ENCODE measurements at regions not wholly inside any gene's neighbourhood (a gene's known extent, or its start where the extent isn't known, plus 50 kb on each side); places are given as distances from the start of the nearest gene placed in this dataset.

GRCh38 chr12:68478516-68479260 is 132.0 kb upstream of the RAP1B start:
- TF ChIP-seq ZNF292 (tag by site-specific recombination; IDR thresholded peaks at IDR 0.05; ENCODE audit: borderline replicate concordance, low read depth) (no peak), ZNF416 (tag by site-specific recombination; IDR thresholded peaks at IDR 0.05) (no peak), ZNF394 (tag by site-specific recombination; IDR thresholded peaks at IDR 0.05; ENCODE audit: borderline replicate concordance) (no peak), ZNF10 (tag by site-specific recombination; IDR thresholded peaks at IDR 0.05) (no peak), HOXD13 (CRISPR knock-in tag; IDR thresholded peaks at IDR 0.05; ENCODE audit: borderline replicate concordance) (no peak)
- TF ChIP-seq, protein P1, sequence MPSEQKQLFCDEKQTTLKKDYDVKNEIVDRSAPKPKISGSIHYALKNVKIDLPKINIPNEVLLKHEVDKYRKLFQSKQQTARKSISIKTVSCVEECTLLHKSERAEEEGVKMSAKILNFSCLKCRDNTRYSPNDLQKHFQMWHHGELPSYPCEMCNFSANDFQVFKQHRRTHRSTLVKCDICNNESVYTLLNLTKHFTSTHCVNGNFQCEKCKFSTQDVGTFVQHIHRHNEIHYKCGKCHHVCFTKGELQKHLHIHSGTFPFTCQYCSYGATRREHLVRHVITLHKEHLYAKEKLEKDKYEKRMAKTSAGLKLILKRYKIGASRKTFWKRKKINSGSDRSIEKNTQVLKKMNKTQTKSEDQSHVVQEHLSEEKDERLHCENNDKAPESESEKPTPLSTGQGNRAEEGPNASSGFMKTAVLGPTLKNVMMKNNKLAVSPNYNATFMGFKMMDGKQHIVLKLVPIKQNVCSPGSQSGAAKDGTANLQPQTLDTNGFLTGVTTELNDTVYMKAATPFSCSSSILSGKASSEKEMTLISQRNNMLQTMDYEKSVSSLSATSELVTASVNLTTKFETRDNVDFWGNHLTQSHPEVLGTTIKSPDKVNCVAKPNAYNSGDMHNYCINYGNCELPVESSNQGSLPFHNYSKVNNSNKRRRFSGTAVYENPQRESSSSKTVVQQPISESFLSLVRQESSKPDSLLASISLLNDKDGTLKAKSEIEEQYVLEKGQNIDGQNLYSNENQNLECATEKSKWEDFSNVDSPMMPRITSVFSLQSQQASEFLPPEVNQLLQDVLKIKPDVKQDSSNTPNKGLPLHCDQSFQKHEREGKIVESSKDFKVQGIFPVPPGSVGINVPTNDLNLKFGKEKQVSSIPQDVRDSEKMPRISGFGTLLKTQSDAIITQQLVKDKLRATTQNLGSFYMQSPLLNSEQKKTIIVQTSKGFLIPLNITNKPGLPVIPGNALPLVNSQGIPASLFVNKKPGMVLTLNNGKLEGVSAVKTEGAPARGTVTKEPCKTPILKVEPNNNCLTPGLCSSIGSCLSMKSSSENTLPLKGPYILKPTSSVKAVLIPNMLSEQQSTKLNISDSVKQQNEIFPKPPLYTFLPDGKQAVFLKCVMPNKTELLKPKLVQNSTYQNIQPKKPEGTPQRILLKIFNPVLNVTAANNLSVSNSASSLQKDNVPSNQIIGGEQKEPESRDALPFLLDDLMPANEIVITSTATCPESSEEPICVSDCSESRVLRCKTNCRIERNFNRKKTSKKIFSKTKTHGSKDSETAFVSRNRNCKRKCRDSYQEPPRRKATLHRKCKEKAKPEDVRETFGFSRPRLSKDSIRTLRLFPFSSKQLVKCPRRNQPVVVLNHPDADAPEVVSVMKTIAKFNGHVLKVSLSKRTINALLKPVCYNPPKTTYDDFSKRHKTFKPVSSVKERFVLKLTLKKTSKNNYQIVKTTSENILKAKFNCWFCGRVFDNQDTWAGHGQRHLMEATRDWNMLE (tag by site-specific recombination; conservative IDR thresholded peaks at IDR 0.05; ENCODE audit: low read depth), result no peak
- TF ChIP-seq, protein P2, sequence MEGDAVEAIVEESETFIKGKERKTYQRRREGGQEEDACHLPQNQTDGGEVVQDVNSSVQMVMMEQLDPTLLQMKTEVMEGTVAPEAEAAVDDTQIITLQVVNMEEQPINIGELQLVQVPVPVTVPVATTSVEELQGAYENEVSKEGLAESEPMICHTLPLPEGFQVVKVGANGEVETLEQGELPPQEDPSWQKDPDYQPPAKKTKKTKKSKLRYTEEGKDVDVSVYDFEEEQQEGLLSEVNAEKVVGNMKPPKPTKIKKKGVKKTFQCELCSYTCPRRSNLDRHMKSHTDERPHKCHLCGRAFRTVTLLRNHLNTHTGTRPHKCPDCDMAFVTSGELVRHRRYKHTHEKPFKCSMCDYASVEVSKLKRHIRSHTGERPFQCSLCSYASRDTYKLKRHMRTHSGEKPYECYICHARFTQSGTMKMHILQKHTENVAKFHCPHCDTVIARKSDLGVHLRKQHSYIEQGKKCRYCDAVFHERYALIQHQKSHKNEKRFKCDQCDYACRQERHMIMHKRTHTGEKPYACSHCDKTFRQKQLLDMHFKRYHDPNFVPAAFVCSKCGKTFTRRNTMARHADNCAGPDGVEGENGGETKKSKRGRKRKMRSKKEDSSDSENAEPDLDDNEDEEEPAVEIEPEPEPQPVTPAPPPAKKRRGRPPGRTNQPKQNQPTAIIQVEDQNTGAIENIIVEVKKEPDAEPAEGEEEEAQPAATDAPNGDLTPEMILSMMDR (tag by site-specific recombination; IDR thresholded peaks at IDR 0.05), result no peak
- TF ChIP-seq, protein P3, sequence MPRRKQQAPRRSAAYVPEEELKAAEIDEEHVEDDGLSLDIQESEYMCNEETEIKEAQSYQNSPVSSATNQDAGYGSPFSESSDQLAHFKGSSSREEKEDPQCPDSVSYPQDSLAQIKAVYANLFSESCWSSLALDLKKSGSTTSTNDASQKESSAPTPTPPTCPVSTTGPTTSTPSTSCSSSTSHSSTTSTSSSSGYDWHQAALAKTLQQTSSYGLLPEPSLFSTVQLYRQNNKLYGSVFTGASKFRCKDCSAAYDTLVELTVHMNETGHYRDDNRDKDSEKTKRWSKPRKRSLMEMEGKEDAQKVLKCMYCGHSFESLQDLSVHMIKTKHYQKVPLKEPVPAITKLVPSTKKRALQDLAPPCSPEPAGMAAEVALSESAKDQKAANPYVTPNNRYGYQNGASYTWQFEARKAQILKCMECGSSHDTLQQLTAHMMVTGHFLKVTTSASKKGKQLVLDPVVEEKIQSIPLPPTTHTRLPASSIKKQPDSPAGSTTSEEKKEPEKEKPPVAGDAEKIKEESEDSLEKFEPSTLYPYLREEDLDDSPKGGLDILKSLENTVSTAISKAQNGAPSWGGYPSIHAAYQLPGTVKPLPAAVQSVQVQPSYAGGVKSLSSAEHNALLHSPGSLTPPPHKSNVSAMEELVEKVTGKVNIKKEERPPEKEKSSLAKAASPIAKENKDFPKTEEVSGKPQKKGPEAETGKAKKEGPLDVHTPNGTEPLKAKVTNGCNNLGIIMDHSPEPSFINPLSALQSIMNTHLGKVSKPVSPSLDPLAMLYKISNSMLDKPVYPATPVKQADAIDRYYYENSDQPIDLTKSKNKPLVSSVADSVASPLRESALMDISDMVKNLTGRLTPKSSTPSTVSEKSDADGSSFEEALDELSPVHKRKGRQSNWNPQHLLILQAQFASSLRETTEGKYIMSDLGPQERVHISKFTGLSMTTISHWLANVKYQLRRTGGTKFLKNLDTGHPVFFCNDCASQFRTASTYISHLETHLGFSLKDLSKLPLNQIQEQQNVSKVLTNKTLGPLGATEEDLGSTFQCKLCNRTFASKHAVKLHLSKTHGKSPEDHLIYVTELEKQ (tag by site-specific recombination; IDR thresholded peaks at IDR 0.05; ENCODE audit: borderline replicate concordance), result no peak

Data from HEK293 (cell line).